ENCODE measurements at regions not wholly inside any gene's neighbourhood (a gene's known extent, or its start where the extent isn't known, plus 50 kb on each side); places are given as distances from the start of the nearest gene placed in this dataset.

- TF ChIP-seq CTCF (IDR thresholded peaks at IDR 0.05; ENCODE audit: low read depth, low read length), result no peak
- H3K27me3 ChIP-seq (ENCODE audit: control insufficient read depth, insufficient read depth, low read length), result no peaks in the 10 kb centered on the region
- H3K4me3 ChIP-seq (ENCODE audit: low read depth, low read length), result no peak overlapping the region
- H3K27ac ChIP-seq (ENCODE audit: low read depth, low read length), result no peak overlapping the region
- no peak for DNase-seq (ENCODE audit: low read depth, low spot score)
- no peaks in the 10 kb centered on the region; the same call in 1 of the 2 replicates for H3K9me3 ChIP-seq (ENCODE audit: control insufficient read depth, insufficient read depth, low read length)
- POLR2A ChIA-PET, result no interaction called here
- CTCF ChIA-PET, result no interaction called here
These were observed 781.2 kb downstream of the FLRT2 start for GRCh38 chr14:86311151-86311550.

- TF ChIP-seq CTCF (IDR thresholded peaks at IDR 0.05; ENCODE audit: low read depth, low read length), result no peak
- ChIA-PET CTCF (no interaction called here), POLR2A (no interaction called here)
- DNase-seq (ENCODE audit: low read depth, low spot score), result no peak
- Histone ChIP-seq H3K27me3 (ENCODE audit: control insufficient read depth, insufficient read depth, low read length) (no peaks in the 10 kb centered on the region), H3K27ac (ENCODE audit: low read depth, low read length) (no peak overlapping the region), H3K9me3 (ENCODE audit: control insufficient read depth, insufficient read depth, low read length) (no peaks in the 10 kb centered on the region; the same call in 1 of the 2 replicates), H3K4me3 (ENCODE audit: low read depth, low read length) (no peak overlapping the region)
These were observed 780.7 kb downstream of the FLRT2 start for GRCh38 chr14:86310611-86311010.

GRCh38 chr14:86310148-86310547 lies 780.2 kb downstream of the FLRT2 start:
- Histone ChIP-seq H3K27ac (ENCODE audit: low read depth, low read length) (no peak overlapping the region), H3K27me3 (ENCODE audit: control insufficient read depth, insufficient read depth, low read length) (no peaks in the 10 kb centered on the region), H3K9me3 (ENCODE audit: control insufficient read depth, insufficient read depth, low read length) (no peaks in the 10 kb centered on the region; the same call in 1 of the 2 replicates), H3K4me3 (ENCODE audit: low read depth, low read length) (no peak overlapping the region)
- no peak for DNase-seq (ENCODE audit: low read depth, low spot score)
- POLR2A ChIA-PET, result no interaction called here
- CTCF ChIA-PET, result no interaction called here
- no peak for TF ChIP-seq CTCF (IDR thresholded peaks at IDR 0.05; ENCODE audit: low read depth, low read length)

GRCh38 chr14:86305058-86305457 lies 775.1 kb downstream of the FLRT2 start:
- CTCF ChIA-PET, result no interaction called here
- POLR2A ChIA-PET, result no interaction called here

GRCh38 chr14:86299994-86300393 lies 770.0 kb downstream of the FLRT2 start:
- DNase-seq (ENCODE audit: low read depth, low spot score), result no peak
- Histone ChIP-seq H3K9me3 (ENCODE audit: control insufficient read depth, insufficient read depth, low read length) (no peaks in the 10 kb centered on the region), H3K4me3 (ENCODE audit: low read depth, low read length) (no peak overlapping the region), H3K27me3 (ENCODE audit: control insufficient read depth, insufficient read depth, low read length) (no peaks in the 10 kb centered on the region), H3K27ac (ENCODE audit: low read depth, low read length) (no peak overlapping the region)
- ChIA-PET CTCF (no interaction called here), POLR2A (no interaction called here)
- TF ChIP-seq CTCF (IDR thresholded peaks at IDR 0.05; ENCODE audit: low read depth, low read length), result no peak

More at GRCh38 chr14:86305058-86305457, 775.1 kb downstream of the FLRT2 start:
- Histone ChIP-seq H3K9me3 (ENCODE audit: control insufficient read depth, insufficient read depth, low read length) (no peaks in the 10 kb centered on the region), H3K27ac (ENCODE audit: low read depth, low read length) (no peak overlapping the region), H3K27me3 (ENCODE audit: control insufficient read depth, insufficient read depth, low read length) (no peaks in the 10 kb centered on the region), H3K4me3 (ENCODE audit: low read depth, low read length) (no peak overlapping the region)
- DNase-seq (ENCODE audit: low read depth, low spot score), result no peak
- TF ChIP-seq CTCF (IDR thresholded peaks at IDR 0.05; ENCODE audit: low read depth, low read length), result no peak

All from AG04450 (cell line).